Hypothalamus (tissue), 51 donors: ENCODE measurements at regions not wholly inside any gene's neighbourhood (a gene's known extent, or its start where the extent isn't known, plus 50 kb on each side); places are given as distances from the start of the nearest gene placed in this dataset.
A peak's percentile ranks its signal among the peaks of the same experiment; 100 is the strongest.
"Not testable (repeated sequence)": the region's sequence is repeated elsewhere in the genome, so short reads cannot be mapped to it uniquely, and the experiment has no call there.

Experiments
- DNase-seq, 51 donors: peaks; one replicate each; lab custom pipeline; 2025; lab: John Stamatoyannopoulos, UW

DNA sequence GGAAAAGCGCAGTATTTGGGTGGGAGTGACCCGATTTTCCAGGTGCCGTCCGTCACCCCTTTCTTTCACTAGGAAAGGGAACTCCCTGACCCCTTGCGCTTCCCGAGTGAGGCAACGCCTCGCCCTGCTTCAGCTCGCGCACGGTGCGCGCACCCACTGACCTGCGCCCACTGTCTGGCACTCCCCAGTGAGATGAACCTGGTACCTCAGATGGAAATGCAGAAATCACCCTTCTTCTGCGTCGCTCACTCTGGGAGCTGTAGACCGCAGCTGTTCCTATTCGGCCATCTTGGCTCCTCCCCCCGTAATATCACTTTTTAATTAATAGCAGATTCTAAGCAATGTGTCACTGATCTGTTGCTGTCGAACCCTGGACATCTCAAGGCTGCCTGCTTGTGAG lies 294.9 kb downstream of the MYCN start:
- DNase-seq = not testable (repeated sequence)

DNA sequence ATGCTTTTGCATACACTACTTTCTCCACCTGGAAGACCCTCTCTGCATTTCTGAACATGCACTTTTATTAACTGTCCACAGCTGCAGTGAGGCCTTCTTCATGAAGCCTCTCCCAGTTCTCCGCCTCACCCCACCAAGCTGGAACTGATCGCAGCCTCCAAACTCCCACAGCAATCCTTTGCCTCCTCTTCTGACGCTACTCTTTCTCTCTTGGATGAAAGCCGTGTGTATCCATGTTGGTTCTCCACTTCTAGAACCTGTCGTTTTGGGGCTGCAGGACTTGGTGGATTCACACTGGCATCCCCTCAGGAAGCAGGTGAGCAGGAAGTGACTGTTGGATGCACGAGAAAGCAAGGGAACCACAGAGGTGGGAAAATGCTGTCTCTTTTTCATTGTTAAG lies 288.6 kb downstream of the MYCN start:
- no peak for DNase-seq

- DNase-seq = no peak
These were observed 288.1 kb downstream of the MYCN start for GRCh38 chr2:16228471-16228870.

GRCh38 chr2:16227811-16228462 lies 287.6 kb downstream of the MYCN start:
- DNase-seq = no peak

DNA sequence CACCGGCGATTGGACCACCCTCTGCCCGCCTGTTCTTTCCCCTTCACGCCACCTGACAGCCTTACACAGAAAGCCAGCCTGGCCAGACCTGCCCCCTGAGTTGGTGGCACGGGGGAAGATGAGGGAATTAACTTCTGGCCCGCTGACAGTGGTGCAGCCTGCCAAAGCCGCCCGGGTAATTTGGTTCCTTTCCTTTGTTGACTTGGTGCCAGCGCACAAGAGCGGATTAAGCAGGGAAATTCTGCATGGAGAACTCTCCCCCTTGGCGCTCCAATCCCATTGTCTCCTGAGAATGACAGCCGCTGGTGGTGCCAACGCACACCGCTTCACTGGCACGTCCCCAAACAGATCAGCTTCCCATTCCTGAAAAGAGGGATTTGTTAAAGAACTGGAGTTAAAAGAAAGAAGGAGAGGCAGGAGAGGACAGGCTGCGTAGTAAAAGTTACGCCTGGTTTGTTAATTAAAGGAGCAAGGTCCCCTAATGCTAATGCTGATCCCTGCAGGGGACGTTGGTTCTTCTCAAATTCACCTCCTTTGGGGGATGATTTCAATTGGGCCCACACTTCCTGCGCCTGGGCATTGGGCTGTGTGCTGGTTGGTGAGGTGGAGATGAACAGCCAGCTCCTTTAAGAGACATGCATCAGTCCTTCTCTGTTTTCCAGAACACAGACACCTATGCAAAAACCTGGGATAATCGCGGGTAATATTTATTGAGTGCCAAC lies 286.8 kb downstream of the MYCN start:
- peak in 27 of 51 donors; percentile 7 to 60 (median 26) for DNase-seq

DNA sequence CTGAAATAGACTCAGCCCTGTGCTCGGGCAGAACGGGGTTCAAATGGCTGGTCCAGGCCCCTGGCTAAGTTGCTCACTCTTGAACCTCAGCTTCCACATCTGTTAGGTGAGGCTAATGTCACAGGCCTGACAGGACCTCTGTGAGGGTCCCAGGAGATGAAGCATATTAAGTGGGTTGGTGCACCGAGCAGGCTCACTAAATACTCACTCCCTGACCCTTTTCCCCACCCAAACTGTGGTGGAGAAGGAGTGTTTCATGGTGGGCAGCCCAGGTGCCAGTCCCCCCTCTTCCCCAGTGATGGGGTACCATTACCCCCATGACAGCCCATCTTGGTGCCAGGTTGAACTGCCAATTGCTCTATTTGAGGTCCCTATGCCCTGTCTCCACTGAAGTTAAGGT lies 286.0 kb downstream of the MYCN start:
- DNase-seq = no peak

DNA sequence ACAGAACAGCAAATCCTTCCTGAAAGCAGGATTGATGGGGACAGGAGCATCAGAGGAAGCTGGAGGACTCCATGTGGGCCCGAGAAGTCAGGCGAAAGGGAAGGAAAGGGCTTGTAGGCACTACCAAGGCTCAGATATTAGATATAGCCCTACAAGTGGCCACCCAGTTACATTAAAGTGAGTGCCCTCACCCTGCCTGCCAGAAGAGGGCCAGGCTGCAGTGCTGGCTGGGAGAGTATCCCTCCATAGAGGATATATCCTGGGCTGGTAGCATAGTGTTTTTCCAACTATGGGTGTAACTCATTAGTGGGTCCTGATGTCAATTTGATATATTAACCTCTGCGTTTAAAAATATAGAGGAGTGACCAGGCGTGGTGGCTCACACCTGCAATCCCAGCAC lies 285.2 kb downstream of the MYCN start:
- no peak for DNase-seq

- no peak for DNase-seq
These were observed 284.7 kb downstream of the MYCN start for GRCh38 chr2:16225071-16225470.

GRCh38 chr2:16224298-16225045 lies 284.1 kb downstream of the MYCN start:
- DNase-seq = no peak

GRCh38 chr2:16223841-16224177 lies 283.5 kb downstream of the MYCN start:
- DNase-seq = no peak

GRCh38 chr2:16223161-16223840 lies 283.0 kb downstream of the MYCN start:
- peak in 4 of 51 donors; percentile 3 to 13 (median 8) for DNase-seq

GRCh38 chr2:16222326-16222725 lies 282.0 kb downstream of the MYCN start:
- DNase-seq = no peak

- DNase-seq = no peak
These were observed 281.2 kb downstream of the MYCN start for GRCh38 chr2:16221461-16222010.

DNA sequence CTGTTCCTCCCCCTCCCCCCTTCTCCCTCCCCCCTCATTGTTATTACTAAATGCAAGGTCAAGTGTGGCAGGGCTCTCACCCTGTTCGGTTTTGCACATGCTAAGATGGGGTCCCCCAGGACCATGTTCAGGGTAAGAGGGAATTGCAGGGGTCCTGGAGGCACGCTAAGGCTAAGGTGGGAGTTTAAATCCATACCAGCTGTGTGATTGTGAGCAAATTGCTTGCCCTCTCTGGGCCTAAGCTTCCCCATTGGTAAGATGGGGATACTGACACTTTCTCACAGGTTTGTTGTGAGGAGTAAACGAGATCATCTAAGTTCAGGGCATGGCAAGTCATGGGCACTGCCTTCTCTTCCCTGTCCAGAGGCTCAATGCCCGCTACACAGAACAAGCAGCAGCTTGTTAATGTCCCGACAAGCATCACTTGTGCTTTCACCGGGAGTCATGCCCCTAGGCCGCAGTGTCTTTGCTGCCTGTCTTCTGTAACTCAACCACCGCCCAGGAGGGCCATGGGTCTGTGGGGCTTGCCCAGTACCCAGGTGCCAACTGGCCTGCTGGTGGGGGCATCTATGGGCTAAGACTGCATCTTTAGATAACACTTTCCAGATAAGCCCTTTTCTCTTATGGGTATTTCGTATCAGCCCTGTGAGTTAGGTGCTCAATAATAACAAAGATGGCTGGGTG lies 279.1 kb downstream of the MYCN start:
- DNase-seq = no peak

DNA sequence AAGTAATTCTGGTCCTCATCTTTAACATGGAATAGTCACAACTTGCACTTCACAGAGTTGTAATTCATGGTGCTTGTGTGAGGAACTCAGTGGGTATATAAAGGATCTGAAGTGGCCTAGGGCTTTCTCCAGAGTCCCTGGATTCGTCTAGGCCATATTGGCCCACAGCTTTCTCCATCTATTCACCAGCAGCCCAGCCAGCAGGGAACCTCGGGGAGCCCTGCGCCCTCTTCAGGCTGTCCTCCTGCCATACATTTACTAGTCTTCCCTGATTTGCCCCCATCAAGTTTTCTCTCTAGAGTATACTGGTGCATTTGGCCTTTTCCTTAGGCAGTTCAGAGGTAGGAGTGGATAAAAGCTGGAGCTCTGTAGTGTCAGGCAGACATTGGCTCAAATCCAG lies 278.3 kb downstream of the MYCN start:
- peak in 9 of 51 donors; percentile 4 to 33 (median 14) for DNase-seq

GRCh38 chr2:16218161-16218560 lies 277.8 kb downstream of the MYCN start:
- no peak for DNase-seq

- DNase-seq = not testable (repeated sequence)
These were observed 277.4 kb downstream of the MYCN start for GRCh38 chr2:16217741-16218140.

GRCh38 chr2:16217291-16217690 lies 276.9 kb downstream of the MYCN start:
- no peak for DNase-seq

DNA sequence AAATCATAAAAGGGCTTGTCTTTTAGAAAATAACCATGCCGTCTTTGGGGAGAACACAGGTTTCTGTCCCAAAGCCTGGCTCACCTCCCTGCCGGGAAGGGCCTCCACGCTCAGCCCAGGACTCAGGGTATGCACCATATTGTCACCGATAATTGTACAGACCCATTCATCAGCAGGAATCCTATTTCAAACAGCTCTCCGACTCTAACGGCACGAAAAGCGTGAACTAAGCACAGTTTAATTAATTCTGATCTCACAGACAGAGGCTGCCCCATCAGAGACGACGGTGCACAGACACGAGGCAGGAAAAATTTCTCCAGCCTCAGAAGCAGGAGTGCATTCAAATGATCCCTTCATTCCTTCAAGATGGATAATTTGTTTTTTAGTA lies 276.2 kb downstream of the MYCN start:
- DNase-seq = peak in 2 of 51 donors; percentile 15 to 28

DNA sequence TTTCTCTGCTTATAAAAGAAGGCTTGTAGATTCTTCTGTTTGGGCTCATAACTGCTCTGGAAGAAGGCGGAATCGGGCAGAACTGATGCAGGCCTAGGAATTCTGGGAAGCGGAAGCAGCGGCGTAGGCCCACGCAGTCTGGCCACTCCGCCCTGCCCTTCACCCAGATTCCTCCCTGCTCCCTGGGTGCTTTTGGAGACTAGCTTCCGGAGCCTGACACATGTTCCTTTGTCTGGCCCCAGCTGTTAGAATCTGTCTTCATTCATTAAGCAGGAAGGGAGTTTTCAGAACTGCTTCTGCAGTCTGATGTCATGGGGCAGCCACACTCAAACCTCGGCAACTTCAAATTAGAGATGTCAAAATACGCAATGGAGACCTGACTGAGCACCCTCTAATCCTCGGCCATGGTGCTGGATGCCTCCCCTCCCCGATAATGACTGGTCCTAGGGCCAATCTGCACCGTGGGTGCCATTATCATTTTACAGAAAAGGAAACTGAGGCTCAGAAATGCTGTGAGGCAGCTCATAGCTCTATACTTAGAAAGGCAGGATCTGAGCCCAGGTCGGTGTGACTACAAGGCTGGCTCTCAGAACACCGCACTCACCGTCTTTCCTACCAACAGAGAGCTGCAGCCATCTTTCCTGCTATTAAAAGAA lies 275.7 kb downstream of the MYCN start:
- DNase-seq = peak in 4 of 51 donors; percentile 5 to 19 (median 10)
